ENCODE measurements at regions not wholly inside any gene's neighbourhood (a gene's known extent, or its start where the extent isn't known, plus 50 kb on each side); places are given as distances from the start of the nearest gene placed in this dataset.
"Not testable (repeated sequence)": the region's sequence is repeated elsewhere in the genome, so short reads cannot be mapped to it uniquely, and the experiment has no call there.

- DNase-seq, result no peak
Observed at GRCh38 chr12:46711756-46712155, 114.0 kb downstream of the SLC38A4 start.

- no peak for DNase-seq
Observed at GRCh38 chr12:46710125-46710743, 115.6 kb downstream of the SLC38A4 start.

- peak; percentile 46 for DNase-seq
Observed at GRCh38 chr12:46702581-46703344, 123.0 kb downstream of the SLC38A4 start.

GRCh38 chr12:46701356-46701755 is 124.4 kb downstream of the SLC38A4 start:
- DNase-seq, result no peak

- no peak for DNase-seq
Observed at GRCh38 chr12:46699986-46700385, 125.8 kb downstream of the SLC38A4 start.

- DNase-seq, result no peak
Observed at GRCh38 chr12:46698003-46698402, 127.8 kb downstream of the SLC38A4 start.

GRCh38 chr12:46693518-46693917 is 132.3 kb downstream of the SLC38A4 start:
- DNase-seq, result no peak

- no peak for DNase-seq
Observed at GRCh38 chr12:46693034-46693433, 132.8 kb downstream of the SLC38A4 start.

- DNase-seq, result no peak
Observed at GRCh38 chr12:46692606-46693005, 133.2 kb downstream of the SLC38A4 start.

- no peak for DNase-seq
Observed at GRCh38 chr12:46686267-46686942, 139.4 kb downstream of the SLC38A4 start.

- not testable (repeated sequence) for DNase-seq
Observed at GRCh38 chr12:46684243-46684642, 141.6 kb downstream of the SLC38A4 start.

GRCh38 chr12:46682148-46682547 is 143.6 kb downstream of the SLC38A4 start:
- no peak for DNase-seq

GRCh38 chr12:46680506-46680905 is 145.3 kb downstream of the SLC38A4 start:
- DNase-seq, result no peak

- no peak for DNase-seq
Observed at GRCh38 chr12:46679754-46680153, 146.0 kb downstream of the SLC38A4 start.

- DNase-seq, result peak; percentile 35
Observed at GRCh38 chr12:46678426-46678825, 147.4 kb downstream of the SLC38A4 start.

- DNase-seq, result no peak
Observed at GRCh38 chr12:46677749-46678148, 148.0 kb downstream of the SLC38A4 start.

- no peak for DNase-seq
Observed at GRCh38 chr12:46676797-46677520, 148.8 kb downstream of the SLC38A4 start.

GRCh38 chr12:46676396-46676795 is 149.4 kb downstream of the SLC38A4 start:
- no peak for DNase-seq

- DNase-seq, result peak; percentile 59
Observed at GRCh38 chr12:46675736-46676135, 150.1 kb downstream of the SLC38A4 start.

- DNase-seq, result no peak
Observed at GRCh38 chr12:46674800-46675199, 151.0 kb downstream of the SLC38A4 start.

GRCh38 chr12:46674129-46674528 is 151.7 kb downstream of the SLC38A4 start:
- DNase-seq, result no peak

GRCh38 chr12:46671102-46671501 is 154.7 kb downstream of the SLC38A4 start:
- no peak for DNase-seq

GRCh38 chr12:46670636-46671035 is 155.2 kb downstream of the SLC38A4 start:
- DNase-seq, result no peak

All from suppressor macrophage treated with lipopolysaccharide for 4 hours (primary cell).